PC-9 (cell line): ENCODE measurements at regions not wholly inside any gene's neighbourhood (a gene's known extent, or its start where the extent isn't known, plus 50 kb on each side); places are given as distances from the start of the nearest gene placed in this dataset.

Source experiments
- BruUV-seq: library from RNA; stranded (reverse); fragments of 400-500 nt; replicated peaks from 2 replicates; lab custom pipeline; 2021; lab: Mats Ljungman, UMichigan
- CTCF ChIA-PET: fragments of 300-600 bp; sonication (Branson Sonifier 250); formaldehyde crosslinking; loops from one replicate; lab custom pipeline; 2022; ENCODE audit warnings: antibody characterized with exemption; lab: Charles Lee
- POLR2A ChIA-PET: fragments of 300-600 bp; sonication (Branson Sonifier 250); formaldehyde crosslinking; loops from one replicate; lab custom pipeline; 2022; ENCODE audit warnings: antibody characterized with exemption; ENCODE audit not compliant: unreplicated experiment; lab: Charles Lee
- DNase-seq, 2 experiments: peaks; one replicate each; pipeline versions ENCODE4 v3.0.0 to v3.0.0-alpha.2; 2015 to 2022; ENCODE audit warnings: mixed read lengths in 1 of 2
- H2AFZ ChIP-seq: fragments of 200-600 bp; sonication (generic); 2 replicates; pipeline ENCODE4 v1.8.1; 2017; ENCODE audit warnings: antibody characterized with exemption
- H3F3A ChIP-seq: fragments of 200-600 bp; sonication (generic); 2 replicates; pipeline ENCODE4 v1.8.1; 2017; ENCODE audit warnings: antibody characterized with exemption, mild to moderate bottlenecking, low read depth; ENCODE audit not compliant: insufficient read depth
- H3K27ac ChIP-seq: fragments of 200-600 bp; sonication (generic); 2 replicates; pipeline ENCODE4 v1.6.1; 2016; ENCODE audit warnings: mixed run types
- H3K27me3 ChIP-seq: fragments of 200-600 bp; sonication (generic); 2 replicates; pipeline ENCODE4 v1.6.1; 2016; ENCODE audit warnings: low read depth, mixed run types; ENCODE audit not compliant: insufficient read depth
- H3K36me3 ChIP-seq: fragments of 200-600 bp; sonication (generic); 2 replicates; pipeline ENCODE4 v1.6.1; 2016; ENCODE audit warnings: low read depth, mixed run types
- H3K4me1 ChIP-seq: fragments of 200-600 bp; sonication (generic); replicated peaks from 2 replicates; pipeline ENCODE4 v1.6.1; 2016; ENCODE audit warnings: mixed run types; ENCODE audit not compliant: insufficient read depth
- H3K4me2 ChIP-seq: fragments of 200-600 bp; sonication (generic); 2 replicates; pipeline ENCODE4 v1.6.1; 2017; ENCODE audit warnings: mixed run types
- H3K4me3 ChIP-seq: fragments of 200-600 bp; sonication (generic); 2 replicates; pipeline ENCODE4 v1.6.1; 2016; ENCODE audit warnings: mixed run types
- H3K79me2 ChIP-seq: fragments of 200-600 bp; sonication (generic); 2 replicates; pipeline ENCODE4 v1.6.1; 2017; ENCODE audit warnings: low read depth, mixed run types
- H3K9me2 ChIP-seq: fragments of 200-600 bp; sonication (generic); 2 replicates; pipeline ENCODE4 v1.8.1; 2017; ENCODE audit warnings: mild to moderate bottlenecking; ENCODE audit not compliant: insufficient read depth
- H3K9me3 ChIP-seq: fragments of 200-600 bp; sonication (generic); 2 replicates; pipeline ENCODE4 v1.8.1; 2016; ENCODE audit warnings: low read depth; ENCODE audit not compliant: insufficient read depth
- H4K20me1 ChIP-seq: fragments of 200-600 bp; sonication (generic); 2 replicates; pipeline ENCODE4 v1.8.1; 2017; ENCODE audit not compliant: insufficient read depth
- EZH2 ChIP-seq: fragments of 200-600 bp; sonication (generic); IDR thresholded peaks from 2 replicates; pipeline ENCODE4 v1.8.0; 2017; ENCODE audit warnings: antibody characterized with exemption, low read depth
- intact Hi-C: fragments of 100-400 bp; cut with micrococcal nuclease; formaldehyde crosslinking; loops from one replicate; pipeline ENCODE4 v1.10.0; 2022; ENCODE audit not compliant: unreplicated experiment
- TF ChIP-seq, protein P1 (sequence below): fragments of 200-600 bp; sonication (generic); conservative IDR thresholded peaks from 2 replicates; pipeline ENCODE4 v1.6.1; 2017; ENCODE audit warnings: mixed run types, antibody characterized with exemption, mild to moderate bottlenecking, moderate library complexity

DNA sequence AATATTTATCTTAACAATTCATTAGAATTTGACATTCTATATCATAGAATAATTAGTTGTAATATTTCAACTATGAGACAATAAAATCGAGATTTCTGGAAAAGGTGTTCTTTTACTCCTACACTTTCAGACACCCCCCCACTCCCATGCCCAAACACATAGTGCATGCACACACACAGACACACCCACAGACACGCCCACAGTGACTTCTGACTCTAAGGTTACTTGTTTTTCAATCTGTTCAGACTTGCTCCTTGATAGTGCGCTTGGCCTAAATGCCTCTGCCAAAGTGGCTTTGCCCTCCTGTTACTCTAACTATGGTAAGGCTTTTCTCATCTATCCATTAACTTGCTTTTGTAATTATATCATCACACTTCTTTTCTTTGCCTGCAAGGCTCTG, 144.0 kb upstream of the PPP1R3A start:
- no TSS peak for BruUV-seq

GRCh38 chr7:114051871-114052331, 133.1 kb upstream of the PPP1R3A start:
- intact Hi-C loops = no loop called here
- BruUV-seq = no TSS peak
- no peak for DNase-seq
- H2AFZ ChIP-seq = 0 out of 2 replicates have a peak overlapping the region, but pooled peaks have one; percentile 33
- H3K27me3 ChIP-seq = no peaks in the 10 kb centered on the region
- H3K9me2 ChIP-seq = no peaks in the 10 kb centered on the region
- no peak overlapping the region for H3K27ac ChIP-seq
- TF ChIP-seq, protein P1, sequence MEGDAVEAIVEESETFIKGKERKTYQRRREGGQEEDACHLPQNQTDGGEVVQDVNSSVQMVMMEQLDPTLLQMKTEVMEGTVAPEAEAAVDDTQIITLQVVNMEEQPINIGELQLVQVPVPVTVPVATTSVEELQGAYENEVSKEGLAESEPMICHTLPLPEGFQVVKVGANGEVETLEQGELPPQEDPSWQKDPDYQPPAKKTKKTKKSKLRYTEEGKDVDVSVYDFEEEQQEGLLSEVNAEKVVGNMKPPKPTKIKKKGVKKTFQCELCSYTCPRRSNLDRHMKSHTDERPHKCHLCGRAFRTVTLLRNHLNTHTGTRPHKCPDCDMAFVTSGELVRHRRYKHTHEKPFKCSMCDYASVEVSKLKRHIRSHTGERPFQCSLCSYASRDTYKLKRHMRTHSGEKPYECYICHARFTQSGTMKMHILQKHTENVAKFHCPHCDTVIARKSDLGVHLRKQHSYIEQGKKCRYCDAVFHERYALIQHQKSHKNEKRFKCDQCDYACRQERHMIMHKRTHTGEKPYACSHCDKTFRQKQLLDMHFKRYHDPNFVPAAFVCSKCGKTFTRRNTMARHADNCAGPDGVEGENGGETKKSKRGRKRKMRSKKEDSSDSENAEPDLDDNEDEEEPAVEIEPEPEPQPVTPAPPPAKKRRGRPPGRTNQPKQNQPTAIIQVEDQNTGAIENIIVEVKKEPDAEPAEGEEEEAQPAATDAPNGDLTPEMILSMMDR = no peak
- no peak for TF ChIP-seq EZH2
- no peaks in the 10 kb centered on the region for H3K9me3 ChIP-seq
- H4K20me1 ChIP-seq = no peaks in the 10 kb centered on the region
- no peaks in the 10 kb centered on the region for H3K79me2 ChIP-seq
- ChIA-PET POLR2A (no interaction called here), CTCF (no interaction called here)
- H3K4me3 ChIP-seq = no peak overlapping the region
- H3K4me2 ChIP-seq = no peak overlapping the region
- H3K36me3 ChIP-seq = no peaks in the 10 kb centered on the region
- no peaks in the 10 kb centered on the region for H3F3A ChIP-seq
- no peaks in the 10 kb centered on the region for H3K4me1 ChIP-seq

More for the DNA sequence above, 144.0 kb upstream of the PPP1R3A start:
- intact Hi-C loops = no loop called here
- no peak for TF ChIP-seq EZH2
- TF ChIP-seq, protein P1 = no peak
- Histone ChIP-seq H3K27ac (no peak overlapping the region), H3K4me1 (no peaks in the 10 kb centered on the region), H3K9me2 (no peaks in the 10 kb centered on the region), H3K9me3 (no peaks in the 10 kb centered on the region), H3K79me2 (no peaks in the 10 kb centered on the region), H3K27me3 (no peaks in the 10 kb centered on the region), H3K4me3 (no peak overlapping the region), H3F3A (no peaks in the 10 kb centered on the region), H3K36me3 (no peaks in the 10 kb centered on the region), H2AFZ (no peak overlapping the region), H4K20me1 (no peaks in the 10 kb centered on the region), H3K4me2 (no peak overlapping the region)
- ChIA-PET POLR2A (interaction anchor here (0.6 kb wide), 1 partner anchor 386 kb away, joined by 7 read pairs; no protein-coding TSS in a partner anchor), CTCF (no interaction called here)
- DNase-seq = no peak

DNA sequence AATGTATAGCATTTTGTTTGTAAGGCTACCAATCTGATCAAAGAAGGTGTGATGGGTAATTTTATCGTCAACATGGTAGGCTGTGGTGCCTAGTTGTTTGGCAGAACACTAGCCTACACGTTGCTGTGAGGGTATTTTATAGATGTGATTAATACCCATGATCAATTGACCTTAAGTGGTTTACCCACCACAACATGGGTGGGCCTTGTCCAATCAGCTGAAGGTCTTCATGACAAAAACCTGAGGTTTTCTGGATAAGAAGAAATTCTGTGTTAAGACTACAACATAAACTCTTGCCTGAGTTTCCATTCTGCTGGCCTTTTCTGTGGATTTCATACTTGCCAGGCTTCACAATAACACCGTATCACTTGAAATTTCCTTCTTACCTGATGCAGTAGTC, 131.8 kb upstream of the PPP1R3A start:
- Histone ChIP-seq H3K4me1 (no peaks in the 10 kb centered on the region), H3K4me3 (no peak overlapping the region), H4K20me1 (no peaks in the 10 kb centered on the region), H2AFZ (no peak overlapping the region), H3K27me3 (no peaks in the 10 kb centered on the region), H3K36me3 (no peaks in the 10 kb centered on the region), H3K9me2 (no peaks in the 10 kb centered on the region), H3K79me2 (no peaks in the 10 kb centered on the region), H3K9me3 (no peaks in the 10 kb centered on the region), H3F3A (no peaks in the 10 kb centered on the region), H3K27ac (no peak overlapping the region), H3K4me2 (no peak overlapping the region)
- intact Hi-C loops = no loop called here
- DNase-seq = no peak
- ChIA-PET CTCF (no interaction called here), POLR2A (no interaction called here)
- no peak for TF ChIP-seq EZH2
- TF ChIP-seq, protein P1 = no peak
- no TSS peak for BruUV-seq
